OCI-LY7 (cell line): ENCODE measurements at regions not wholly inside any gene's neighbourhood (a gene's known extent, or its start where the extent isn't known, plus 50 kb on each side); places are given as distances from the start of the nearest gene placed in this dataset.

Experiments used
- CTCF ChIP-seq: fragments of 200-600 bp; sonication (generic); conservative IDR thresholded peaks from 2 replicates; pipeline ENCODE4 v1.5.1; 2014; ENCODE audit warnings: mild to moderate bottlenecking, antibody characterized with exemption, low read length, moderate library complexity, mixed read lengths
- EZH2phosphoT487 ChIP-seq: fragments of 200-600 bp; sonication (generic); IDR thresholded peaks from 2 replicates; pipeline ENCODE4 v1.6.1; 2018; ENCODE audit warnings: low read depth, borderline replicate concordance, mild to moderate bottlenecking, mixed run types, antibody characterized with exemption, low read length, moderate library complexity, mixed read lengths

GRCh38 chr11:97019305-97019704 is 629.5 kb downstream of the JRKL start:
- TF ChIP-seq CTCF (no peak), EZH2phosphoT487 (no peak)
